ENCODE measurements at regions not wholly inside any gene's neighbourhood (a gene's known extent, or its start where the extent isn't known, plus 50 kb on each side); places are given as distances from the start of the nearest gene placed in this dataset.
"Not testable (repeated sequence)": the region's sequence is repeated elsewhere in the genome, so short reads cannot be mapped to it uniquely, and the experiment has no call there.

DNA sequence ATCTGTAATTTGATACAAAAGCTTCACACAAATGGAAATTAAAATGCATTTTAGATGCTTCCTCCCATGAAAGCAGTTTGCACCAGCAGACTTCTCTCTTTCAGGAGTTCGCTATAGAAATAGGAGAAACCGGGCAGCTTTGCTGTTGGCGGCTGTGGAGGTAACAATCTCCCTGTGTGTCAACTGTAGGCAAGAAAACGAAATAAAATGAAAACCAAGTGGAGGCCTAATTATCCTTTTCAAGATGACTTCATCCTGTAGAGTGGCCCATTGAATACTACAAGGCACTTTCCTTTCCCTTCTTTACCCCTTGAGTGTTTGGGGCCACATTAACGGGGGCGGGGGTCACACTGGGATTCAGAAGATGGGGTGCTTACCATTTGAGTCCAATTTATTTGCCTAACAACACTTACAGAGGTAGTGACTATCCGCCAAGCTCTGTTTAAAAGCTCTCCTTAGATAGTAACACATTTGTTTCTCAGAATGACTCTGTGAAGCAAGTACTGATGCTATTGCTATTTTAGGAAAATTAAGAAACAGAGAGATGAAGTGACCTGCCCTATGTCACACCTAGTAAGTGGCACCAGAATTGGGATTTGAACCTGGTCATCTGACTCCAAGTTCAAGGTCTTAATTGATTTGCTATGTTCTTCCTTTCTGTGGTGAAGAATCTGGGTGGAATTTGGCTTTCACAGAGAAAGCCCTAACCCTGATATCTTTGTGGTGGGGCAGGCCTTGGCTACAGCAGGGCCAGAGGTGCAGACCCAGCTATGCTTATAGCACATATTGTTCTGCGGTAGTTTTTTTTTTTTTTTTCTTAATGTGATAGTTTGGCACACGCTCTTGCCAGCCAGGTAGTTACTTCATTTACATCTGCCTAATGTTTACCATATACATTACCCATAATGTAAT, 125.5 kb upstream of the MPHOSPH6 start:
- no peak for DNase-seq

DNA sequence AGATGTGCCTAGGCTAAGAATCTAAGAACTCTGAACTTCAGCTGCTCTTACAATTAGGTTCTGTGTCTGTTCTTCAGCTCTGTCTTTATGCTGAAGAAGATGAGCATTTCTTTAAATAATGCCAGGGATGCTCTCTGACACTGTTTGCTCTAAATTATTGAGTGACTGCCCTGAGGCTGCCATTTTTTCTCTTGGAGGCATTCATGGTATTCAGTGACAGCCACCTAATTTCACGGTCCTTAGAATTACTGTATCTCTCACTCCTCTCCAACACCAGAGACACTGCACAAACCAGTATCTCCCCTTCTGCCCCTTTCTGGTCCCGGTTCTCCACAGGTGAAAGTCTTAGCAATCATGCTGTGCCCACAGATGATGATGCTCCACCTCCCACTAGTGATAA, 123.6 kb upstream of the MPHOSPH6 start:
- no peak for DNase-seq

DNA sequence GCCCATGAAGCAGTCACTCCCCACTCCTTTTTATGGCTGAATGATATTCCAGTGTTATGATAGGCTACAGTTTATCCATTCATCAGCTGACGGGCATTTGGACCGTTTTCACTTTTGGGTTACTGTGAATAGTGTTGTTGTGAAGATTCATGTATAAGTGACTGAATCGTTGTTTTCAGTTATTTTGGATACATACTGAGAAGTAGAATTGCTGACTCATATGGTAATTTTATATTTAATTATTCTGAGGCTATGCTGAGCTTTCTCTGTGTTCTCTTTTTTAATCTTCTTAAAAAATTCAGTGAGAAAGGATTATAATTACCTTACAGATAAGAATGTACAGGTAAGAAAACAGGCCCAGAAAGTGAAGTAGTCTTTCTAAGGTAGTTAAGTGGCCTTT, 117.9 kb upstream of the MPHOSPH6 start:
- DNase-seq = no peak

DNA sequence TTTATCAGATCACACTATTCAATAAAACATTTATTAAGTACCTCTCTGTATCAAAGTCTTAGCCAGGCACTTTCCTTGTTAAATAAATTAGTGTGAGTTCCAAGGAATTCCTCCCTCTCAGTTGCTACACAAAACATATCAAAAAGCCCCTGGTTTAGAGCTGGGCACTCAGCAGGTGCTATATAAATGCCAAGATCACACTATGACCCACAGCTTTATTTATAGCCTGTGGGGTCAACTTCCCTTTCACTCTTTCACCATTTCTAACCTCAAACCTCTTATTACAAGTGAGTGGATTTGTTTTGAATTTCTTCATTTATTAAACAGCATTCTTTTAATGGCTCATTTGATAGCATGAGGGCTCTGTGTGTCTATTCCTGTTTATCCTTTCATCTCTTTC, 112.6 kb upstream of the MPHOSPH6 start:
- no peak for DNase-seq

DNA sequence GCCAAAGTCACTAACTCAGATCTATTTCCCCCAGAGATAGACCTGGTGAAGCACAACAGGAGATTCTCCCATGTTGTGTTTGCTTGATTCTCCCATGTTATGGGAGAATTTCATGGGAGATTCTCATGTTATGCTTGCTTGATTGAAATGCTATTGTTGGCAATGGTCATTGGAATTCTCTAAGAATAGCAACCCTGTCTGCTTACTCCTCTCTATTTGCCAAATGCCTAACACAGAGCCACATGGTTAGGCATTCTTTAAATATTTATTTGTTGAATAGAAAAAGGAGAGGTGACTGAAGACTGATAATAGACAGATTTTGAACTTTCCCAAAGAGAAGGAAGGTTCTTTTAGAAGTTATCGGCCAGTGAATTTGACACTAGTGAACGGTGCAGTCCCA, 111.5 kb upstream of the MPHOSPH6 start:
- no peak for DNase-seq

DNA sequence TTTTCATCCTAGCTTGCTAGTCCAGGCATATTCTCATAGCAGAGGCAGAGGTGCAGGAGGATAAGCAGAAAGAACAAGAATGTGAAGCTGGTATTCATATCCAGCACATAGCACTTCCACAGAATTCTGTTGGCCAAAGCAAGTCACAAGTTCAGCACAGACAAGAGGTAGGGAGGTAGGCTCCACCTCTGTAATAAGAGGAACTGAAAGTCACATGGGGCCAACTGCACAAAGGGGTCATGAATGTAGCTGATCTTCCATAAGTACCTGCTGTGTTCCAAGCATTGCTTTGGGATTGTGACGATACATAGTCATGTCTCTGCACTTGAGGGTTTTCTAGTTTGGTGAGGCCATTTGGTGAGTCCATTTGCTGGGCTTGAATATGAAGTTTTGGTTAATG, 110.8 kb upstream of the MPHOSPH6 start:
- no peak for DNase-seq

DNA sequence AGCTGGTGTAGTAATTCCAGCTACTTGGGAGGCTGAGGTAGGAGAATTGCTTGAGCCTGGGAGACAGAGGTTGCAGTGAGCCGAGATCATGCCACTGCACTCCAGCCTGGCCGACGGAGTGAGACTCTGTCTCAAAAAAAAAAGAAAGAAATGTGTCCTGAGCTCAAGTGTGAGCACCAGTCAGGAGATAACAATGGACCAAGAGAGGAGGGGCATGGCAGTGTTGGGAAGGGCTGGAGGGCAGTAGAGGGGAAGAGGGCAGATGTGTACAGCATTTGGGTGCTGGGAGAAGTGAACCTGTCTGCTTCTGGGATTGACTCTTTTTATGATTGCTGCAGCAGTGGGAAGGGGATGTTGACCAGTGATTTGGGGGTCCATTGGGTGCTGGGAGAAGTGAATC, 105.3 kb upstream of the MPHOSPH6 start:
- not testable (repeated sequence) for DNase-seq

DNA sequence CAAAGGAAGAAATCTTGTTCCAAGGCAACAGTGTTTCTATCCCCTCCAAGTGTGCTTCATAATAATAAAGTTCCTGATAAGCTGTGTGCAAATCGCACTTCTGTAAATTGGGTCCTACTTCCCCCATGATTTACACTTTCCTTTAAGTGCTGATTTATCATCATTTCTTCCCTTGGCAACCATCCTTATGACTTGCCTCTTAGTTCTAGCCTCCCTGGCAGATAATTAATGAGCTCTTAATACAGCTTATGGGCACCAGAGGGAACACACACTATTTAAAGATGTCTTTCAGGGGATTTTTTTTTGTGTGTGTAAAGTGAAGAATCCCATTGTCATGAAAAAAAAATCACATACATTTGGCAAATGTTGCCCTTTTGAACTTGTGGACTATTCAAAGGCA, 101.6 kb upstream of the MPHOSPH6 start:
- DNase-seq = no peak

DNA sequence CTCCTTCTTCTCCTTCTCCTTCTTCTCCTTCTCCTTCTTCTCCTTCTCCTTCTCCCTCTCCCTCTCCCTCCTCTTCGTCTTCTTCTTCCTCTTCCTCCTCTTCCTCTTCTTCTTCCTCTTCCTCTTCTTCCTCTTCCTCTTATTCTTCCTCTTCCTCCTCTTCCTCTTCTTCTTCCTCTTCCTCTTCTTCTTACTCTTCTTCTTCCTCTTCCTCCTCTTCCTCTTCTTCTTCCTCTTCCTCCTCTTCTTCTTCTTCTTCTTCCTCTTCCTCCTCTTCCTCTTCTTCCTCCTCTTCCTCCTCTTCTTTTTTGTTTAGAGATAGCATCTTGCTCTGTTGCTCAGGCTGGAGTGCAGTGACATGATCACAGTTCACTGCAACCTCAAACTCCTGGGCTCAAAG, 97.7 kb upstream of the MPHOSPH6 start:
- DNase-seq = not testable (repeated sequence)

DNA sequence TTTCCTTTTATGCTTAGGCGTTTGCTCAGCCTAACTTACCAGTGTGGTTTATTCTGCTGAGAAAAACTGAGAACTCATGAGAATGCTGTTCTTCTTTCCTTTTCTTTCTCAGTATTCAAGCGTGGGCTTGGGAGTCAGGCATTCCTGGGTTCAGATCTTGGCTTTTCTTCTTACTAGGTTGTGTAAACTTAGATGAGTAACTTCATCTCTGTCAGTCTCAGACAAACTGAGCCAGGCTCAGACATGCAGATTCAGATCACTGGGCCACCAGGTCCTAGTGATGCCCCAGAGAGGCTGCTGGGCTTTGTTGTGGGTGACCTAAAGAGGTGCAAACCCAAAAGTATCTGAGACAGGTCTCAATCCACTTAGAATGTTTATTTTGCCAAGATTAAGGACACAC, 95.8 kb upstream of the MPHOSPH6 start:
- DNase-seq = no peak

DNA sequence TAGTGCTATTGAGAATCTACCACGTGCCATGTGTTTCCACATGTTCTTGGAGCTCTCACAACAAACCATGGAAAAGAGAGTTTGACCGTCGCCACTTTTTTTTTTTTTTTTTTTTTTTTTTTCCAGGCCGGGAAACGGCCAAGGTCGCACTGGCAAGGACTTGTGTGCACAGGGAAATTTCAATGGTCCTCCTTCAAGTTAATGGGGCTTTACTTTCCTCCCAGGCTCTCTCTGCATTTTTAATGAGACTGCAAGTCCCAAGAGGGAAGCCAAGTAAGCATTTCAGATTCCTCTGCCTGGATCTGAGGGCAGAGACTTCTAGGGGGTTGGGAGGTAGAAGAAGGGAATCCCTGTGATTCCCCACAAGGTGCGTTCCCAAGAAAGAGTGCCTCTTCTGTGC, 94.7 kb upstream of the MPHOSPH6 start:
- DNase-seq = no peak

DNA sequence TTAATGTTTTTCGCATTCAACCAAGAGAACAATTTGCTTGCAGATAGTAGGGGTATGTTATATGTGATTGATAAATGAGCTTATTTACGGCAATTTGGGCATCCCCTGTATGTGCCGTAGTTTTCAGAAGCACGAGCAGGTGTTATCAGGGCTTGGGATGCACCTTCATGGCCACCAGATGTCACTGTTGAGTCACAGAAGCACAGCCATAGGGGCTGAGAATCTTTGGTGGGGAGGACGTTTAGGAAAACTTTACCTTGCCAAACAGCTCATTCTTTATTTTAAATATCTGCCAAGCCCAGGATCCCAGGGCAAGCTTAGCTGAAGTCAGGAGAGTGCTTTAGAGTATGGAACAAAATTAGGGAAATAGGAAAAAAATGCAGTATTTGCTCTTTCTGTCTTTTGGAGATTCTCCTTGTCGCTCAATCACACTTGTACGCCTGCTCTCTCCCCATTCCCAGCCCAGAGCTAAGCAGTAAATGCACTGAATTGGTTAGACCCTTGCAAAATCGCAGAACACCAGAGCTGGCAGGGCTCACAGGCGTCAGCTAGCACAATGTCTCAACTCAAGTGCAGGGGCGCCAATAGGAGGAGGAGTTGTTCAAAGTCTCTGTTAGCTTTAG, 93.6 kb upstream of the MPHOSPH6 start:
- DNase-seq = peak; percentile 62

DNA sequence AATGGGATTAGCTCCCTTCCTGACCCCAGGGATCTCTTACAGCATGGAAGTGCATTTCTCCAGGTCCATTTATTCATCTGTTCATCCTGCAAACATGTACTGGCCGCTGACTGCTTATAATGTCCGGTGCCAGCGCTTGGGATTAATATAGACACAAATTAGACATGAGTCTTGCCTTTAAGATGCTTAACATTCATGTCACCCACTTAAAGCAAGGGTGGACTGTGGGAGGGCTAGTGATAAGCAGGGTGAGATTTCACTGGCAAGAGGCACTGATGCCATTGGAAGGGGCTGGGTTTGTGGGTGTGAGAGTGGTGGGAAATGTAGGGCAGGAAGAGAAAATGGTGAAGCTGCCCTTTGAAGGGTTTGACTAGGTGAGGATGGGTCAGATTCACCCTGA, 92.2 kb upstream of the MPHOSPH6 start:
- no peak for DNase-seq

DNA sequence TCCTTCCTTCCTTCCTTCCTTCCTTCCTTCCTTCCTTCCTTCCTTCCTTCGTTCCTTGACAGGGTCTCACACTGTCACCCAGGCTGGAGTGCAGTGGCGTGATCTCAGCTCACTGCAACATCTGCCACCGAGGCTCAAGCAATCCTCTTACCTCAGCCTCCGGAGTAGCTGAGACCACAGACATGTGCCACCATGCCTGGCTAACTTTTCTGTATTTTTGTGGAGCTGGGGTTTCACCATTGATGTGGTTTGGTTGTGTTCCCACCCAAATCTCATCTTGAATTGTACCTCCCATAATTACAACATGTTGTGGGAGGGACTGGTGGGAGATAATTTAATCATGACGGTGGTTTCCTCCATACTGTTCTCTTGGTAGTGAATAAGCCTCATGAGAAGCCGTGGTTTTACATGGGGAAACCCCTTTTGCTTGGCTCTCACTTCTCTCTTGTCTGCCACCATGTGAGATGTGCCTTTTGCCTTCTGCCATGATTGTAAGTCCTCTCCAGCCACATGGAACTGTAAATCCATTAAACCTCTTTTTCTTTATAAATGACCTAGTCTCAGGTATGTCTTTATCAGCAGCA, 90.3 kb upstream of the MPHOSPH6 start:
- no peak for DNase-seq

DNA sequence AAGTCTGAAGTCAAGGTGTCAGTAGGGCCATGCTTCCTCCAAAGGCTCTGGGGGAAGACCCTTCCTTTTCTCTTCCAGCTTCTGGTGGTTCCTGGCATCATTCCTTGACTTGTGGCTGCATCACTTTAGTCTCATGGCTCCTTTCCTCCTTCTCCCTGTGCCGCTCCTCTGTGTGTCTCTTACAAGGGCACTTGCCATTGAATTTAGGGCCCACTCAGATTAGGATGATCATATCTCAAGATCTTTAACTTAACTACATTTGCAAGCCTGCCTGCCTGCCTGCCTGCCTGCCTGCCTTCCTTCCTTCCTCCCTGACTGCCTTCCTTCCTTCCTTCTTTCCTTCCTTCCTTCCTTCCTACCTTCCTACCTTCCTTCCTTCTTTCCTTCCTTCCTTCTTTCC, 89.7 kb upstream of the MPHOSPH6 start:
- no peak for DNase-seq

DNA sequence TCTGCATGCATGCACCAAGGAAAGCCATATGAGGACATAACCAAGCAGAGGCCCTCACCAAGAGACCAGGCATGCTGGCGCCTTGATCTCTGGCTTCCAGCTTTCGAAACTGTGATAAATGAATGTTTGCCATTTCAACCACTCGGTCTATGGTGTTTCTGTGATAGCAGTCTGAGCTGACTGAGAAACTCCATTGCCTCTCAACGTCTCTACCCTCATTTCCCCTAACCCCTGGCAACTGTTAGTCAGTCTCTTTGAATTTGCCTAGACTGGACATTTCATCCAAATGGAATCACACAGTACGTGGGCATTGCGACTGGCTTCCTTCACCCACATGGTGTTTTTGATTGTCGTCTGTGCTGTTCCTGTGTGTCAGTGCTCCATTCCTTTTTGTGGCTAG, 88.0 kb upstream of the MPHOSPH6 start:
- DNase-seq = no peak

DNA sequence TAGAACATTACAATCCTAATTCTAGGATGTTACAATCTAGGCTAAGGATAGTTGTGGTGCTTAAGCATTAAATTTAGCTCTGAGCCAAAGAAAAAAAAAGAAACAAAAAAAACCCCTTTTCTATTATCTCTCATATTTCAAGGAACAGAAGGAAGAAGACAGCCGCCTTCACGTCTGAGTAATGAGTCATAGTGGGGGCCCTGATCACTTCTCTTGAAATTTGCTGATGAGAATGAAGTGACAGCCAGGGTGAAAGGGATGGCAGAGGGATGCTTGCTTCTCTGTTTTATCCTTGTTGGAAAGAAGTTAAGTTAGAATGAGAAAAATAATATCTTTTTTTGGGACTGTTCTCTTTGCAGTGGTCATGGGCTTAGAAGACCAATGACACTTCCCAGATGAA, 82.6 kb upstream of the MPHOSPH6 start:
- DNase-seq = no peak

DNA sequence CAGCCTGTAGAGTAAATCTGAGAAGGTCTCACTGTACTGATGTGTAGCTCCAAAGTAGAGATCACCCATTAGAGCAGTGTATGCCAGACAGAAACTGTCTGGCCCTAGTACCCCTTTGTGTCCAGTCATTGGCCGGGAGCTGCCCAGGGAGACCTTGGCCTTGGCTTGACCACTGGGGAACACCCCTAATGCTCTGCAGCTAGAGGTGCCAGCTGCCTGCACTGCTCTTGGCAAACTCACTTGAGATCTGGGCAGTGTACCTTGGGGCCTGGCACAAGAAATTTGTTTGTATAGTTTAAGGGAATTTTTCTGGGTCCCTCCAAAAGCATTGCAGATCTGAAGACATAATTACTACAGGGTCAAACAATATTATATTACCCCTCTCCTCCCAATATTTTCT, 78.7 kb upstream of the MPHOSPH6 start:
- no peak for DNase-seq

DNA sequence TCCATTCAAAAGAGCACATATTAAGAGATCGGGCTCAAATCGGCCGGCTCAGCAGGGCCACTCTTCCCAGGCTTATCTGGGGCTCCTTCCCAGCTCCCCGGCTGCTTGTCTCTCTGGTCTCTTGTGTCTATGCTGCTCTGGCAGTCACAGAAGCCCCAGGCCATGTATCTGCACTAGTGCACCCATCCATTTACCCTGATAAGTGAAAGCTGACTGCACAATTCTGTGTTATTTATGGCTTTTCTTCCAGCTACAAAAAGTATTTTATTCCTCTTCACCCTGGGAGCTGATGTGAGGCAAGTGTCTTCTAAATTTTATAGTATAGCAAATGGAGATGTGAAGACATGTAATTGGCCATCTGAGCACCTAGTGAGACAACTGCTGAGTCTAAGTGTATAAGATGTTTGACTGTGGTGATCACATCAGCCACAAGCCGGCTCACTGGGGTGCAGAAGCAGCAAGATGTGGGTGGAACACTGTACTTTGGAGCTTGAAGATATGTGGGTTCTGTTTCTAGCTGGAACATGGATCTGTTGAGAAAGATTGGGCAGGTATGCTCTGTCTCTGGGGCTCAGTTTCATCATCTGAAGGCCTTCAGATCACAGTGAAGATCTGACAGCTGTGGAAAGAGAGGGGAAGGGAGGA, 78.1 kb upstream of the MPHOSPH6 start:
- DNase-seq = no peak

DNA sequence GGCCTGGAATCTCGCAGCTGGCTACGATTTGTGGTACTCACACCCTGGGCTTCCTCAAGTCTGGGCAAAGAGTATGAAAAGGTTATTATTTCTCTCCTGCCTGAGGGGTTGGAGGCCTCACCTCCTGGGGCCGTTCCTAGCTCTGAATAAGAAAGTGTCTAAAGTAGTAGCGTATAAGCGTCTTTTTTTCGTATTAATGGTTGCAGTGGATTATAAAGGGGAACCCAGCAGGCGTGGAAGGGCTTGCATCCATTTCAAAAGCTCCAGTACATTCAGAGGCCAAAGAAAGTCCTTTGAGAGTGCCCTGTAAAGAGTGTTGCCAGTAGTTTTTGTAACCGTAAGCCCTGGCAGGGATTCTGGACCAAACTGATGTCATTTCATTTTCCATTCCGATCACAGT, 72.2 kb upstream of the MPHOSPH6 start:
- peak; percentile 54 for DNase-seq

DNA sequence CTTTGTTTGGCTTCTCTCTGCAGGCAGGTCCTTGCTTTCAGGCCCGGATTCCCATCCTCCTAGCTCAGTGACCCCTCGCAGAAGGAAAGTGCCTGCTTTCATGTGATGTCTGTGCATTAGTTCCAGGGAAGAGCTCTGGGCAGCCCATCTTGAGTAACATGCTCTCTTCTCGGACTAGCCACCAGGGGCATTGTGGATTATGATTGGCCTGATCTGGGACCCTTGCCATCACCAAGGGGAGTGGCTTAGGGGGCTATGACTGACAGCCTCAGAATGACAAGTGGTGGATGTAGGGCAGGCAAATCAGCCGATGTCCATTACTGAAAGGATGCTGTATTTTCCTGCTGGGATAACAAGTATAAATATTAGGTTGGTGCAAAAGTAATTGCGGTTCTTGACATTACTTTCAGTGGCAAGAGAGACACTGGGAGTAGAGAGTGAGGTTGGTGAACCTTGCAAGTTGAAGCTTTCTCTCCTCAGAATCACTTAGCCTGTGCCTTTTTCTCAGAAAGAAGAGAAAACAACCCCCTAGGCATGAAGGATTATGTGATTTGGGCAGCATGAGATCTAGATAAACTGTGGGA, 71.5 kb upstream of the MPHOSPH6 start:
- no peak for DNase-seq

DNA sequence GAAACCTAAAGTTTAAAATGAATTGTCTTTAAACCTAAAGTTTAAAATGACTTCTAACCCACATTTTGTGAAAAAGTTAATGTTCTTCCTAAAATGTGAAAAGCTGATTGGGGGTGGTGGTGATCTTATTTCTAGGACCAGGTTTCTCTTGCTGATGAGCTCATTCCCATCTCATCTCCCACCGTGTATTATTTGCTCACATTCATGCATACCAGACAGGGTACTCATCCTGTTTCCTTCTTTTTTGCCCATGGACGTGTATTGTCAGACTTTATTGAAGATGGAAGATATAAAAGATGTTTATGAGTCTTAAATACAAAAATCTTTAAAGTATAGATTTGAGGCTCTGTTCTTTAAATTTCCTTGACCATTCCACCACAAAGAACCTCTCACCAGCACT, 70.1 kb upstream of the MPHOSPH6 start:
- DNase-seq = no peak

DNA sequence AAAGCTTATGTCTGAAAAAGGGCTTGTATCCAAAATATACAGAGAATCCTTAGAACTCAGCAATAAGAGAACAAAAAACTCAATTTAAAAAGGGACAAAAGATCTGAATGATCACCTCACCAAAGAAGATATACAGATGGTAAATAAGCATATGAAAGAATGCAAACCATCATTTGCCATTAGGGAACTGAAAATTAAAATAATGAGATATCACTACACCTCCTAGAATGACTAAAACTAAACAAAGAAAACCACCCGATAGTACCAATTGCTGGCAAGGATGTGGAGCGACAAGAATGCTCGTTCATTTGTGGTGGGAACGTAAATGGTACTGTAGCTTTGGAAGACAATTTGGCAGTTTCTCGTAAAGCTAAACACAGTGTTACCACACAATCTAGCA, 66.9 kb upstream of the MPHOSPH6 start:
- no peak for DNase-seq

Measured in right hindlimb (tissue), 1 donor.